Ishikawa (cell line): ENCODE measurements at regions not wholly inside any gene's neighbourhood (a gene's known extent, or its start where the extent isn't known, plus 50 kb on each side); places are given as distances from the start of the nearest gene placed in this dataset.

Experiments used
- CEBPB ChIP-seq: IDR thresholded peaks from 2 replicates; pipeline ENCODE4 v1.6.1; 2012
- CREB1 ChIP-seq: IDR thresholded peaks from 2 replicates; pipeline ENCODE4 v1.6.1; 2012; ENCODE audit warnings: low read depth
- EGR1 ChIP-seq: IDR thresholded peaks from 2 replicates; pipeline ENCODE4 v1.6.1; 2012
- EP300 ChIP-seq: IDR thresholded peaks from 2 replicates; pipeline ENCODE4 v1.6.1; 2012; ENCODE audit warnings: borderline replicate concordance
- FOXM1 ChIP-seq: IDR thresholded peaks from 2 replicates; pipeline ENCODE4 v1.6.1; 2012; ENCODE audit warnings: low read depth, borderline replicate concordance
- NFIC ChIP-seq: IDR thresholded peaks from 2 replicates; pipeline ENCODE4 v1.6.1; 2012
- RAD21 ChIP-seq: IDR thresholded peaks from 2 replicates; pipeline ENCODE4 v1.6.1; 2012; ENCODE audit warnings: low read depth
- TAF1 ChIP-seq: IDR thresholded peaks from 2 replicates; pipeline ENCODE4 v1.6.1; 2012; ENCODE audit warnings: low read depth, mild to moderate bottlenecking
- TCF12 ChIP-seq: IDR thresholded peaks from 2 replicates; pipeline ENCODE4 v1.6.1; 2012; ENCODE audit warnings: low read depth
- TEAD4 ChIP-seq: IDR thresholded peaks from 2 replicates; pipeline ENCODE4 v1.6.1; 2012
- YY1 ChIP-seq: IDR thresholded peaks from 2 replicates; pipeline ENCODE4 v1.6.1; 2012; ENCODE audit warnings: low read depth
- ZBTB7A ChIP-seq: IDR thresholded peaks from 2 replicates; pipeline ENCODE4 v1.6.1; 2012; ENCODE audit warnings: low read depth
- TF ChIP-seq, protein P1 (sequence below): IDR thresholded peaks from 2 replicates; pipeline ENCODE4 v1.6.1; 2012
- TF ChIP-seq, protein P2 (sequence below): IDR thresholded peaks from 2 replicates; pipeline ENCODE4 v1.6.1; 2012
- TF ChIP-seq, protein P3 (sequence below): IDR thresholded peaks from 2 replicates; pipeline ENCODE4 v1.6.1; 2012; ENCODE audit warnings: low read depth, mild to moderate bottlenecking

DNA sequence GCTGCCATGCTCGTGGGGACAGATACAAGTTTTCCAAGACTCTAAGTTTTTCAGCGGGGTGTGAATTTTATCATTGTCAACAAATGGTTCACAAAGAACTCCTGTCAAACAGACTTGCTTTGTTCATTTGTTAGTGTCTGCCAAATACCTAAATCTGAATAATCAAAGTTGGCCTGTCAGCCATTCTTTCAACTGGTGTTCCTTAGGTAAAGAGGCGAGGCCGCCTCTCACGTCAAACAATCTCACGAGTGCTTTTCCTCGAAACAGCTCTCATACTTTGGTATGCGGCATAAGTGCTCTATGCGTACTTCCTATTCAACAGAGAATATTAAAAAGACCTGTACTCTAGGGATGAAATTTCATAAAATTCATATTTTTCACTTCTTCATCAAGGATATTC, 51.4 kb upstream of the KANK4 start:
- TF ChIP-seq EGR1 (no peak), NFIC (no peak), EP300 (no peak), TEAD4 (no peak), TCF12 (no peak), CEBPB (no peak), RAD21 (no peak), TAF1 (no peak), ZBTB7A (no peak), YY1 (no peak)
- TF ChIP-seq, protein P1, sequence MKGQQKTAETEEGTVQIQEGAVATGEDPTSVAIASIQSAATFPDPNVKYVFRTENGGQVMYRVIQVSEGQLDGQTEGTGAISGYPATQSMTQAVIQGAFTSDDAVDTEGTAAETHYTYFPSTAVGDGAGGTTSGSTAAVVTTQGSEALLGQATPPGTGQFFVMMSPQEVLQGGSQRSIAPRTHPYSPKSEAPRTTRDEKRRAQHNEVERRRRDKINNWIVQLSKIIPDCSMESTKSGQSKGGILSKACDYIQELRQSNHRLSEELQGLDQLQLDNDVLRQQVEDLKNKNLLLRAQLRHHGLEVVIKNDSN = no peak
- TF ChIP-seq, protein P2, sequence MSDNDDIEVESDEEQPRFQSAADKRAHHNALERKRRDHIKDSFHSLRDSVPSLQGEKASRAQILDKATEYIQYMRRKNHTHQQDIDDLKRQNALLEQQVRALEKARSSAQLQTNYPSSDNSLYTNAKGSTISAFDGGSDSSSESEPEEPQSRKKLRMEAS = no peak

DNA sequence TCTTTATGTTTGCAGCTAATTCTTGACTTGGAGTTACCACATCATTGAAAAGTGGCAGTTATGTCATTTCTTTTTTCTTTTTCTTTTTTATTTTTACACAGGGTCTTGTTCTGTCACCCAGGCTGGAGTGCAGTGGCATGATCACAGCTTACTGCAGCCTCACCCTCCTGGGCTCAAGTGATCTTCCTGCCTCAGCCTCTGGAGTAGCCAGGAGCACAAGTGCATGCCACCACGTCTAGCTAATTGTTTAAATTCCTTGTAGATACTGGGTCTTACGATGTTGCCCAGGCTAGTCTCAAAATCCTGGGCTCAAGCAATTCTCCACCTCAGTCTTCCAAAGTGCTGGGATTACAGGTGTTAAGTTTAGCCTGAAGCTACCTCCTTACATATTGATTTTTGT, 52.1 kb upstream of the KANK4 start:
- TF ChIP-seq ZBTB7A = no peak
- no peak for TF ChIP-seq NFIC
- no peak for TF ChIP-seq TEAD4
- no peak for TF ChIP-seq FOXM1
- no peak for TF ChIP-seq TAF1
- no peak for TF ChIP-seq CEBPB
- TF ChIP-seq TCF12 = no peak
- no peak for TF ChIP-seq CREB1
- TF ChIP-seq YY1 = no peak
- TF ChIP-seq, protein P1 = no peak
- no peak for TF ChIP-seq RAD21
- TF ChIP-seq EGR1 = no peak
- no peak for TF ChIP-seq EP300
- TF ChIP-seq, protein P3, sequence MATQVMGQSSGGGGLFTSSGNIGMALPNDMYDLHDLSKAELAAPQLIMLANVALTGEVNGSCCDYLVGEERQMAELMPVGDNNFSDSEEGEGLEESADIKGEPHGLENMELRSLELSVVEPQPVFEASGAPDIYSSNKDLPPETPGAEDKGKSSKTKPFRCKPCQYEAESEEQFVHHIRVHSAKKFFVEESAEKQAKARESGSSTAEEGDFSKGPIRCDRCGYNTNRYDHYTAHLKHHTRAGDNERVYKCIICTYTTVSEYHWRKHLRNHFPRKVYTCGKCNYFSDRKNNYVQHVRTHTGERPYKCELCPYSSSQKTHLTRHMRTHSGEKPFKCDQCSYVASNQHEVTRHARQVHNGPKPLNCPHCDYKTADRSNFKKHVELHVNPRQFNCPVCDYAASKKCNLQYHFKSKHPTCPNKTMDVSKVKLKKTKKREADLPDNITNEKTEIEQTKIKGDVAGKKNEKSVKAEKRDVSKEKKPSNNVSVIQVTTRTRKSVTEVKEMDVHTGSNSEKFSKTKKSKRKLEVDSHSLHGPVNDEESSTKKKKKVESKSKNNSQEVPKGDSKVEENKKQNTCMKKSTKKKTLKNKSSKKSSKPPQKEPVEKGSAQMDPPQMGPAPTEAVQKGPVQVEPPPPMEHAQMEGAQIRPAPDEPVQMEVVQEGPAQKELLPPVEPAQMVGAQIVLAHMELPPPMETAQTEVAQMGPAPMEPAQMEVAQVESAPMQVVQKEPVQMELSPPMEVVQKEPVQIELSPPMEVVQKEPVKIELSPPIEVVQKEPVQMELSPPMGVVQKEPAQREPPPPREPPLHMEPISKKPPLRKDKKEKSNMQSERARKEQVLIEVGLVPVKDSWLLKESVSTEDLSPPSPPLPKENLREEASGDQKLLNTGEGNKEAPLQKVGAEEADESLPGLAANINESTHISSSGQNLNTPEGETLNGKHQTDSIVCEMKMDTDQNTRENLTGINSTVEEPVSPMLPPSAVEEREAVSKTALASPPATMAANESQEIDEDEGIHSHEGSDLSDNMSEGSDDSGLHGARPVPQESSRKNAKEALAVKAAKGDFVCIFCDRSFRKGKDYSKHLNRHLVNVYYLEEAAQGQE = no peak
- TF ChIP-seq, protein P2 = no peak

DNA sequence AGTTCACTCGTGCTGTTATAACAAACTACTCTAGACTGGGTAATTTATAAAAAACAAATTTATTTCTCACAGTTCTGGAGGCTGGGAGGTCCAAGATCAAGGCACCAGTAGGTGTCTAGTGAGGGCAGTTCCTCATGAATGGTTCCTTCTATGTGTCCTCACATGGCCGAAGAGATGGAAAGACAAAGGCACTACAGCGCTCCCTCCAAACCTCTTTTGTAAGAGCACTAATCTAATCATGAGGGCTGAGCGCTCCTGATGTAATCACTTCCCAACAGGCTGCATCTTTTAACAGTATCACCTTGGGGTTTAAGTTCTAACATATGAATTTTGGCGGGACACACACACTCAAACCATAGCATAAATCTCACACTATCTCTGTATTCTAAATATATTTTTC, 54.0 kb upstream of the KANK4 start:
- no peak for TF ChIP-seq FOXM1
- TF ChIP-seq CREB1 = no peak
- TF ChIP-seq EP300 = no peak
- TF ChIP-seq, protein P1 = no peak
- no peak for TF ChIP-seq TAF1
- no peak for TF ChIP-seq TEAD4
- TF ChIP-seq ZBTB7A = no peak
- no peak for TF ChIP-seq RAD21
- no peak for TF ChIP-seq TCF12
- no peak for TF ChIP-seq CEBPB
- no peak for TF ChIP-seq EGR1
- TF ChIP-seq, protein P2 = no peak
- TF ChIP-seq, protein P3 = no peak
- no peak for TF ChIP-seq YY1
- no peak for TF ChIP-seq NFIC

DNA sequence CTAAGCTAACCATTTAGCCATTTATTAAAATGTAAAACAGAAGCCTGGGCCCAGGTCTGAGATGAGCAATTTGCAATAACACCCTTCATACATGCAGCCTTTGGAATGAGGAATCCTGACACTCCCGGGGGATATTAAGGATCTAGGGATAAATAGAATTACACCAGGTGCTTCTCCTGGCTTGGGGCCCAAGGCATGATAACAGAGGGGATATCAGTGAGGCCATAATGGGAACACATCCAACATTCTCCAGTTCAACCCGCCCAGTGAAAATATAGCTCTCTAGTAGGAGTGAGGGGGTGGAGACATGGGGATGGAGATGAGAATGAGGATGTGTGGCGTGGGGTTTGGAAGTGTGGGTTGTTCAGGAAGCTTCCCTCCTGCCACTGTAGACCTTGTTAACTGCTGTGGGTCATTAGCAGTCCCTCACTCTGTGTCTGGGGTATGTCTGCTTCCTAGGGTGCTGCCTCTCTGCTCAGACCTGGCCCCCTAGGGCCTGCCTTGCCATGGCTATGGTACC, 57.9 kb upstream of the KANK4 start:
- TF ChIP-seq FOXM1 (no peak), NFIC (no peak), YY1 (no peak), ZBTB7A (no peak)
- TF ChIP-seq, protein P1 = no peak

DNA sequence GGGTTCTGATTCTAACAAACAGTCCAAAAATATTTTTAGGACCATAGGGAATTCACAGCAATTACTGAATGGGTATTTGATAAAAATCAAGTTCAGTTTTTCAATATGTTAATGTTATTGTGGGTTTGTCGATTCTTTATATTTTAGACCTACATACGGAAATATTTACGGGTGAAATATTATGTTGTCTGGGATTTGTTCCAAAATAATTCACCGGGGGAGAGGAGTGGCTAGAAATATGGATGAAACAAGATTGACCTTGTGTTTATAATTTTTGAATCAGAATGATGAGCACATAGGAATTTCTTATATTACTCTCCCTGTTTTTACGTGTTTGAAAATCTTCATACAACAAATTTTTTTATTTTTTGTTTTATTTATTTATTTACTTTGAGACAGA, 56.7 kb upstream of the USP1 start:
- no peak for TF ChIP-seq ZBTB7A
- TF ChIP-seq, protein P3 = no peak
- no peak for TF ChIP-seq CEBPB
- TF ChIP-seq TEAD4 = no peak
- no peak for TF ChIP-seq EP300
- no peak for TF ChIP-seq EGR1
- no peak for TF ChIP-seq NFIC
